Kidney (tissue), 13 donors: ENCODE measurements at regions not wholly inside any gene's neighbourhood (a gene's known extent, or its start where the extent isn't known, plus 50 kb on each side); places are given as distances from the start of the nearest gene placed in this dataset.
A peak's percentile ranks its signal among the peaks of the same experiment; 100 is the strongest.

Source experiments
- DNase-seq, 5 donors: peaks; one replicate each; pipeline ENCODE4 v3.0.0-alpha.2; 2013 to 2020
- FAIRE-seq: peaks from 2 replicates; lab custom pipeline; 2012; peaks lifted over from hg19 to GRCh38; lab: Jason Lieb, UNC
- H3K27ac ChIP-seq, 2 donors: one replicate each; pipeline ENCODE4 v1.7.0; 2013; ENCODE audit warnings: low read depth in 2 of 2, low read length in 2 of 2, inconsistent platforms in 1 of 2
- H3K27me3 ChIP-seq: one replicate; pipeline ENCODE4 v1.7.1; 2013; ENCODE audit warnings: low read length, inconsistent platforms; ENCODE audit not compliant: control insufficient read depth, insufficient read depth
- H3K36me3 ChIP-seq, 3 donors: one replicate each; pipeline versions ENCODE4 v1.7.0 to v1.7.1; 2013; ENCODE audit warnings: low read length in 3 of 3, control low read depth in 1 of 3, inconsistent platforms in 1 of 3; ENCODE audit not compliant: insufficient read depth in 3 of 3, control insufficient read depth in 2 of 3
- H3K4me1 ChIP-seq, 3 donors: one replicate each; pipeline versions ENCODE4 v1.7.0 to v1.7.1; 2013; ENCODE audit warnings: low read length in 3 of 3, inconsistent platforms in 1 of 3, low read depth in 1 of 3; ENCODE audit not compliant: control insufficient read depth in 2 of 3, insufficient read depth in 2 of 3
- H3K4me3 ChIP-seq, 3 donors: one replicate each; pipeline versions ENCODE4 v1.7.0 to v1.8.1; 2013; ENCODE audit warnings: low read length in 3 of 3, control low read depth in 1 of 3, inconsistent platforms in 1 of 3
- H3K9ac ChIP-seq, 3 donors: one replicate each; pipeline versions ENCODE4 v1.7.0 to v1.7.1; 2013; ENCODE audit warnings: low read length in 3 of 3, control low read depth in 1 of 3, inconsistent platforms in 1 of 3
- H3K9me3 ChIP-seq, 3 donors: one replicate each; pipeline versions ENCODE4 v1.7.0 to v1.7.1; 2013; ENCODE audit warnings: low read length in 3 of 3, control low read depth in 1 of 3, inconsistent platforms in 1 of 3; ENCODE audit not compliant: control insufficient read depth in 2 of 3, insufficient read depth in 1 of 3
- CTCF ChIP-seq: IDR thresholded peaks from 3 replicates; pipeline ENCODE4 v1.5.1; 2012; ENCODE audit warnings: mild to moderate bottlenecking, moderate library complexity, borderline replicate concordance; ENCODE audit not compliant: insufficient read depth; ENCODE audit errors: extremely low read depth
- intact Hi-C: fragments of 100-400 bp; cut with DNase I; formaldehyde crosslinking; loops from one replicate; pipeline ENCODE4 v1.11.1; 2022
- donor health status: control.
- donor health status: control.
- donor health status: control.
- donor health status: control.
- donor health status: control.
- donor health status: DM: yes; HTN: yes; CAD: no.
- donor health status: Normal renal cell carcinoma (clear cell type).

DNA sequence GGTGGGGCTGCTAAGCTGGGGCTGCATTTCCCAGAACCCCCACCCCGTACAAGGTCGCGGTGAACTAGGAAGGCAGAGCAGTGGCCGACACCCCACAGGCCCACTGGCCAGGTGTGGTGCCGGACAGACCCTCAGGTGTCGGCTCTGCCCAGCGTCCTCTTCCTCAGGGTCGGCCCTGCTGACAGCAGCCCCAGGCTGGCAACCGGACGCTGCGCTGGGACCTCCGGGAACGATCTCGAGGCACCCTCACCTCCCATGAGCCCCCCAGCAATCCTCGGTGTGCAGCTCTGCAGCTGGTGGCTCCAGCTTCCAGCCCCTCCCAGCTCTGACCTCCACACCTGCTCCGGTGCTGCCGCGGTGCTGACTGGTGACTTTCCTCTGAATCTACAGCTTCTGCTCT is 142.9 kb upstream of the SPACA7 start:
- FAIRE-seq (no peak), DNase-seq (peak in 1 of 5 donors; percentile 13)
- H3K27ac ChIP-seq, result no peak overlapping the region
- no peaks in the 10 kb centered on the region for H3K27me3 ChIP-seq
- H3K9ac ChIP-seq, result no peak overlapping the region
- H3K9me3 ChIP-seq, result peaks cover 0 to 3% (median 0%) of the 10 kb centered on the region in 3 donors
- no peak for TF ChIP-seq CTCF
- no peaks in the 10 kb centered on the region for H3K4me1 ChIP-seq
- no peak overlapping the region for H3K4me3 ChIP-seq
- intact Hi-C loops, result no loop called here
- H3K36me3 ChIP-seq, result no peaks in the 10 kb centered on the region

DNA sequence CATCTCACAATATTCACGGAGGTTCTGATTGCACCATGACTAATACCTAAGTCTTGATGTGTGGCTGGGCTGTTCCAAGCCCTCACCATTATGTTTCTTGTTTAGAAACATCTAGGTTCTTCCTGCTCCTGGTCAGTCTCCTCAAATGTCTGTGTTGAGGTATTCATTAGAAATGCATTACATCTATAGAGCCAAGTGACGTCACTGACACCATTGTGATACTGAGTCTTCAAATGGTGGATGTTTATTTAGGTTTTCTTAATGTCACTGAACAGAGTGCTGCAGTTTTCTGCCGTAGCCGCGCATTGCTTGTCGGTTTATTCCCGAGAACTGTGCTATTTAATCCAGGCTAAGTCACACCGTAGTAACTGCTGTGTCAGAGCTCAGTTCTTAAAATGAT is 142.4 kb upstream of the SPACA7 start:
- Histone ChIP-seq H3K9me3 (peaks cover 0 to 3% (median 0%) of the 10 kb centered on the region in 3 donors), H3K9ac (no peak overlapping the region), H3K36me3 (no peaks in the 10 kb centered on the region), H3K4me1 (no peaks in the 10 kb centered on the region), H3K4me3 (no peak overlapping the region), H3K27me3 (no peaks in the 10 kb centered on the region), H3K27ac (no peak overlapping the region)
- TF ChIP-seq CTCF, result no peak
- intact Hi-C loops, result no loop called here
- FAIRE-seq (no peak), DNase-seq (no peak)

- Histone ChIP-seq H3K36me3 (no peaks in the 10 kb centered on the region), H3K4me1 (no peaks in the 10 kb centered on the region), H3K9me3 (peaks cover 0 to 3% (median 0%) of the 10 kb centered on the region in 3 donors), H3K27me3 (no peaks in the 10 kb centered on the region), H3K9ac (no peak overlapping the region), H3K4me3 (no peak overlapping the region), H3K27ac (no peak overlapping the region)
- intact Hi-C loops, result no loop called here
- FAIRE-seq (no peak), DNase-seq (peak in 1 of 5 donors; percentile 16)
- no peak for TF ChIP-seq CTCF
Measured at GRCh38 chr13:112234131-112234875, 141.9 kb upstream of the SPACA7 start.
